ENCODE measurements at regions not wholly inside any gene's neighbourhood (a gene's known extent, or its start where the extent isn't known, plus 50 kb on each side); places are given as distances from the start of the nearest gene placed in this dataset.
"Not testable (repeated sequence)": the region's sequence is repeated elsewhere in the genome, so short reads cannot be mapped to it uniquely, and the experiment has no call there.

- DNase-seq (ENCODE audit: low read depth) = peak; percentile 21
- TF ChIP-seq CTCF (IDR thresholded peaks at IDR 0.05; ENCODE audit: control insufficient read depth, extremely low read depth, insufficient read depth) = peak; percentile 46
- H3K4me3 ChIP-seq (ENCODE audit: low read depth, low read length) = no peak overlapping the region
Measured at GRCh38 chrX:129318375-129318774, 204.9 kb downstream of the SMARCA1 start.

GRCh38 chrX:129316461-129316860, 206.8 kb downstream of the SMARCA1 start:
- DNase-seq (ENCODE audit: low read depth) = no peak
- TF ChIP-seq CTCF (IDR thresholded peaks at IDR 0.05; ENCODE audit: control insufficient read depth, extremely low read depth, insufficient read depth) = no peak
- H3K4me3 ChIP-seq (ENCODE audit: low read depth, low read length) = no peak overlapping the region

GRCh38 chrX:129310000-129310399, 213.3 kb downstream of the SMARCA1 start:
- DNase-seq (ENCODE audit: low read depth) = no peak
- no peak for TF ChIP-seq CTCF (IDR thresholded peaks at IDR 0.05; ENCODE audit: control insufficient read depth, extremely low read depth, insufficient read depth)
- no peak overlapping the region for H3K4me3 ChIP-seq (ENCODE audit: low read depth, low read length)

GRCh38 chrX:129262912-129263311, 260.4 kb downstream of the SMARCA1 start:
- DNase-seq (ENCODE audit: low read depth) = no peak
- H3K4me3 ChIP-seq (ENCODE audit: low read depth, low read length) = no peak overlapping the region
- no peak for TF ChIP-seq CTCF (IDR thresholded peaks at IDR 0.05; ENCODE audit: control insufficient read depth, extremely low read depth, insufficient read depth)

- not testable (repeated sequence) for DNase-seq (ENCODE audit: low read depth); H3K4me3 ChIP-seq (ENCODE audit: low read depth, low read length)
Measured at GRCh38 chrX:129255516-129255915, 267.8 kb downstream of the SMARCA1 start.

GRCh38 chrX:129249563-129249962, 273.7 kb downstream of the SMARCA1 start:
- DNase-seq (ENCODE audit: low read depth) = no peak
- no peak overlapping the region for H3K4me3 ChIP-seq (ENCODE audit: low read depth, low read length)
- no peak for TF ChIP-seq CTCF (IDR thresholded peaks at IDR 0.05; ENCODE audit: control insufficient read depth, extremely low read depth, insufficient read depth)

GRCh38 chrX:129247642-129248041, 275.6 kb downstream of the SMARCA1 start:
- no peak for DNase-seq (ENCODE audit: low read depth)
- no peak overlapping the region for H3K4me3 ChIP-seq (ENCODE audit: low read depth, low read length)
- no peak for TF ChIP-seq CTCF (IDR thresholded peaks at IDR 0.05; ENCODE audit: control insufficient read depth, extremely low read depth, insufficient read depth)

Data from LNCaP clone FGC (cell line).